LNCAP (cell line): ENCODE measurements at regions not wholly inside any gene's neighbourhood (a gene's known extent, or its start where the extent isn't known, plus 50 kb on each side); places are given as distances from the start of the nearest gene placed in this dataset.

ENCODE experiments used
- TF ChIP-seq, protein P1 (sequence below): fragments of 450-650 bp; IDR thresholded peaks from 2 replicates; pipeline ENCODE4 v1.5.1; 2017; ENCODE audit warnings: mild to moderate bottlenecking

GRCh38 chr18:38362286-38362792 lies 796.7 kb upstream of the CELF4 start:
- TF ChIP-seq, protein P1, sequence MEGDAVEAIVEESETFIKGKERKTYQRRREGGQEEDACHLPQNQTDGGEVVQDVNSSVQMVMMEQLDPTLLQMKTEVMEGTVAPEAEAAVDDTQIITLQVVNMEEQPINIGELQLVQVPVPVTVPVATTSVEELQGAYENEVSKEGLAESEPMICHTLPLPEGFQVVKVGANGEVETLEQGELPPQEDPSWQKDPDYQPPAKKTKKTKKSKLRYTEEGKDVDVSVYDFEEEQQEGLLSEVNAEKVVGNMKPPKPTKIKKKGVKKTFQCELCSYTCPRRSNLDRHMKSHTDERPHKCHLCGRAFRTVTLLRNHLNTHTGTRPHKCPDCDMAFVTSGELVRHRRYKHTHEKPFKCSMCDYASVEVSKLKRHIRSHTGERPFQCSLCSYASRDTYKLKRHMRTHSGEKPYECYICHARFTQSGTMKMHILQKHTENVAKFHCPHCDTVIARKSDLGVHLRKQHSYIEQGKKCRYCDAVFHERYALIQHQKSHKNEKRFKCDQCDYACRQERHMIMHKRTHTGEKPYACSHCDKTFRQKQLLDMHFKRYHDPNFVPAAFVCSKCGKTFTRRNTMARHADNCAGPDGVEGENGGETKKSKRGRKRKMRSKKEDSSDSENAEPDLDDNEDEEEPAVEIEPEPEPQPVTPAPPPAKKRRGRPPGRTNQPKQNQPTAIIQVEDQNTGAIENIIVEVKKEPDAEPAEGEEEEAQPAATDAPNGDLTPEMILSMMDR, result no peak

DNA sequence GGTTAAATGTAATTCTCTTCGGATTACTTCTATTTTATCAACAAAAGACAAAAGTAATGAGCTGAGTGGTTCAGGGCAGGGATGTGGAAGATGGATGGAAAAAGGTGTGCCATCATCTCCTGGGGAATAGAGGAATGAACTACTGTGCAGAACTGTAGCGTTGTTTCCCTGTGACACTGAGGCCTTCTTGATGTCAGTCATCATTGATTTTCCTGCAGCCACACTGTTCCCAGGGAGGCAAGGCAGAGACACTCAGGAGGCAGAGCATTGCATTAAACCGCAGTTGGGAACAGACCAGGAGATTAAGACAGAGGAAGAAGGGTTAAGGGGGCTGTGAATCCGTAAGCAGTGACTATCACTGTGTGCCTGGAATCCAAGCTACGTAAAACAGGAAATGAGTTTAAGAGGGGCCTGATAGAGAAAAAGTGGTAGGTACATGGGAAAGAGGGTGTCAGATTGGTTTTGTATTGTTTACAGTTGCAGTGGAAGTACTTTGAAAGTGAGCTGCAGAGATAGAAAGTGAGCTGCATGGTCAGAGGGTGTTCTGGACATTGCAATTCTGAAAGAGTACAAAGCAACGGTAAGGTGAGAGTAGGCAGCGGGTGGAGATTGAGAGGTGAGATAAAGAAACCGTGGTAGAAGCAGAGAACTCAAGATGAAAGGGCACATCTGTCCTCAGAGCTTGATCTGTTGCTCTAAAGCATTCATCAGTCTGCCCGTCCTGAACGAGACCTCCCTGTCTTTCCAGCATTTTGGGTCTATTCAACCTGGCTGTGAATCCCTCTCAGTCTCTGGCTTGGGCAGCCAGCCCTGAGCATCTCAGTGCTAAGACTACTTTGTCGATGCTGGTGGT lies 793.4 kb upstream of the CELF4 start:
- TF ChIP-seq, protein P1, result no peak

- TF ChIP-seq, protein P1, result no peak
Measured at GRCh38 chr18:38353149-38353548, 787.6 kb upstream of the CELF4 start.

DNA sequence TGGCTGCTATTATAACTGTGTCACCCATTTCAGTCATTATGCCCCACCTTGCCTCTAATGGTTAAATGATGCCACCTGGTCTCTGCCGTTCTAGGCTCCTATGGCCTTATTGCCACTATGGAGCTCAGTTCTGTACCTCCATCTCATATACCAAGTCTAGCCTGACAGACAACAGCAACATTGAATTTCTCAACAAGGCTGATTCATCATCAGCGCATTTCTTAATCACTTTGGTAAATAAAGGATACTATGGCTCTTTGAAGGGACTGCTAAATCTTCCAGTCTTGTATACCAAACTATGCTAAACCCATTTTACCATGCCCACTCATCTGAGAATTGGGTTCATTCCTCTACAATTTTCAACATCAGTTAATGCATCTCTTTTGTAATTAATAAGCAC lies 784.5 kb upstream of the CELF4 start:
- TF ChIP-seq, protein P1, result no peak

- TF ChIP-seq, protein P1, result no peak
Measured at GRCh38 chr18:38330573-38330972, 765.0 kb upstream of the CELF4 start.

DNA sequence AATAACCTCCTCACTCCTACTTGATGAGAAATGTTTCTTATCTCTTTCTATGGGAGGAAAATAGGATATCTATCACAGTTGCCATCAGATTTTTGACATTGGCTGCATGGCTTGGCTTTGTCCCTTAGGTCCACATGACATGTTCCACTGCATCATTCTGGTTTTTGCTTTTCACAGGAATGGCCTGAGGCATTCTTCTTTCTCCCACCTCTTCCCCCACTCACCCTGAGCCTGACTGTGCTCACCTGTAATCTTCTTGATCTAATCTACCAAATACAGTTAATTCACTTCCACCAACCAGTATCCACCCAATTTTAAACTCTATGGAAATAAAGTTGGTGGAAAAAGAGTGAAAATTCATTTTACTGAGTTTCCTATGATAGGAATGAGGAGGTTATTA lies 763.5 kb upstream of the CELF4 start:
- TF ChIP-seq, protein P1, result no peak

DNA sequence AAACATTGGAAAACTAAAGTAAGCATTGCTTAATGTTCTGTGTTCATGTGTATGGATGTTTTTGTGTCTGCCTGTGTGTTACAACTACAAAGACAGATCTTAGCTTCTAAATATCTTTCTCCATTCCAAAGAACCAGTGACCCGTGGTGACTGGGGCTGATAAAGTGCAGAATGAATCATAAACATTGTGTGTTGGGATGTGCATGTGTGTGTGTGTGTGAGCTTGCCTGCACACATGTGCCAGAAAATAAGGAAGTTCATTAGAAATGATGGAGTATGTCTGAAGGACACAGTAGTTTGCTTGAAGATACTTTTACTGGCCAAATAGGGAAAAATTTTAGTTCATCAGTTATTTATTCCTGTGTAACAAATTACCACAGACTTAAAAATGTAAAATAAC lies 756.6 kb upstream of the CELF4 start:
- TF ChIP-seq, protein P1, result no peak
